Epithelial cell of prostate (primary cell): ENCODE measurements at regions not wholly inside any gene's neighbourhood (a gene's known extent, or its start where the extent isn't known, plus 50 kb on each side); places are given as distances from the start of the nearest gene placed in this dataset.

Source experiments
- DNase-seq: peaks from one replicate; pipeline ENCODE4 v3.0.0-alpha.2; 2011; ENCODE audit warnings: low read depth, low spot score
- H3K27ac ChIP-seq: fragments of 450-650 bp; 2 replicates; pipeline ENCODE4 v1.5.1; 2017; ENCODE audit warnings: mild to moderate bottlenecking

- no peak overlapping the region for H3K27ac ChIP-seq
- no peak for DNase-seq
Measured at GRCh38 chr3:139870000-139870675, 64.8 kb upstream of the CLSTN2 start.

GRCh38 chr3:139868773-139869172 is 66.2 kb upstream of the CLSTN2 start:
- no peak for DNase-seq

GRCh38 chr3:139848660-139849059 is 86.3 kb upstream of the CLSTN2 start:
- no peak overlapping the region for H3K27ac ChIP-seq
- DNase-seq: no peak

More at GRCh38 chr3:139868773-139869172, 66.2 kb upstream of the CLSTN2 start:
- H3K27ac ChIP-seq: no peak overlapping the region

- DNase-seq: no peak
- no peak overlapping the region for H3K27ac ChIP-seq
Measured at GRCh38 chr3:139846729-139847128, 88.3 kb upstream of the CLSTN2 start.

DNA sequence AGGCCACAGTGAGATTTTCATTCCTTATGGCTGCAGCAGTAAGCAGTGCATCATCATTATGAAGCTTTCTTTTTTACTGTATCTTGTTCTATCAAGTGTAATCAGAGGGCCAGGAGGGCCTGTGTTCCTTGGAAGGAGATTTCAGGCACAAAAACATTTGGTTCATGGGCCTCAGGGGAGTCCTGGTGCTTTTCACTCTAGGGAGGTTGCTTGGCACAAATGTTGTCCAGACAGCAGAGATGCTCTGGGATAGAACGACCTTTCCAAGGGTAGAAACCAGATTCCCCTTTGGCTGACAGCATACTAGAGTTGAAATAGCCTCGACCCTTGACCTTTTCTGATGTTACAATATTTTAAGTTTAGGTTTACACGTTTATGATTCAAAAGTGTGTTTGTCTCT is 95.3 kb upstream of the CLSTN2 start:
- no peak overlapping the region for H3K27ac ChIP-seq
- no peak for DNase-seq

DNA sequence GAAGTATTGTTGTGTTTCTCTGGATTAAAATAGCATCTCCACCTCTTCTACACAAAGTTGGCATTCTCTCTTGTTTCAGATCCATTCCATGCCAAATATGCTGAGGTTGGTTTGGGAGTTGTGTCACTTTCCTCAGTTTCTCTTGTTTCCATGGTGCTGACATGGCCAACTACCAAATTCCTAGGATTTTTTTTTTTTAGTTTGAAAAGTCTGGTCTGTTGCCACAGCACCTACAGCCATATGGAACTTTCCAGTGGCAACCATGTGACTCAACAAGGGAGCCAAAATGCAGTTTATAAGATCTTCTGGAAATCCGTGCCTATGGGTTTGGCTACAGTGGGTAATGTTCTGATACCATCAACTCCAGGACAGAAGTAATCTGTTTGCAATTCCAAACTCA is 96.0 kb upstream of the CLSTN2 start:
- DNase-seq: no peak

GRCh38 chr3:139838269-139838957 is 96.6 kb upstream of the CLSTN2 start:
- DNase-seq: no peak
- H3K27ac ChIP-seq: no peak overlapping the region

More for the DNA sequence above, 96.0 kb upstream of the CLSTN2 start:
- no peak overlapping the region for H3K27ac ChIP-seq

- no peak for DNase-seq
- H3K27ac ChIP-seq: no peak overlapping the region
Measured at GRCh38 chr3:139836698-139837464, 98.1 kb upstream of the CLSTN2 start.

- DNase-seq: no peak
Measured at GRCh38 chr3:139835830-139836683, 98.9 kb upstream of the CLSTN2 start.

DNA sequence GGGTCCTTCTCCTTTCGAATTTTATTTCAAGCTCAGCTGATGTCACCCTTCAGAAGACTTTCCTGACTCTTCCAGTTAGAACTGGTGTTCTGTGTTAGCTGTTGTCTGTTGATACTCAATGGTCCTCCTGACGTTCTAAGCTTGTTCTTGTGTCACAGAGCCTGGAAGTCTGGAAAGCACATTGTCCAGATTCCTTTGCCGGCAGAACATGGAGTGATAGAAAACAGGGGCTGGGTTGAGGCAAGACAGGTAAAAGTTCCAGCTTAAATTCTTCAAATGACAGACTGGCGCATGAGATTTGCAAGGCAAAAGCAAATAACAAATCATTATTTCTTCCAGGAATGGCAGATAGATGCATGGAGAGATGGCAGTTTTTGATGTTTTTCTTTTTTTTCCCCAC is 102.0 kb upstream of the CLSTN2 start:
- H3K27ac ChIP-seq: no peak overlapping the region
- no peak for DNase-seq

More at GRCh38 chr3:139835830-139836683, 98.9 kb upstream of the CLSTN2 start:
- H3K27ac ChIP-seq: no peak overlapping the region

DNA sequence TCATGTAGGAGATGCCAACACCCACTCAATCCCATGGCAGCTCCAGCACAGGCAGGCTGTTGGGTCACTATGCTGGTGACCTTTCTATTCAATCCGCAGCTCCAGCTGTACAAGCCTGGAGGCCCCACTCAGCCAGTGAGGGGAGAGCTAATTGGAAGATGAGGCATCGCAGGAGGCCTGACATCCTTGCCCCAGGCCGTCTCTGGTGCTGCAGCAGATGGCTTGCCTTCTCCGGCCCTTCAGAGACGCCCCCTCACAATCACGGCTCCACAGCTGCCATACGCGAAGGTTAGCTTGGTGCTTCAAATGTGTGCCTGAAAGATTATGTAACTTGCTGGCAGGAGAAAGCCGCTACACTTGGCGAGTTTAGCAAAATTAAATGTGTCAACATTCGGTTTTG is 104.2 kb upstream of the CLSTN2 start:
- no peak for DNase-seq
- no peak overlapping the region for H3K27ac ChIP-seq

DNA sequence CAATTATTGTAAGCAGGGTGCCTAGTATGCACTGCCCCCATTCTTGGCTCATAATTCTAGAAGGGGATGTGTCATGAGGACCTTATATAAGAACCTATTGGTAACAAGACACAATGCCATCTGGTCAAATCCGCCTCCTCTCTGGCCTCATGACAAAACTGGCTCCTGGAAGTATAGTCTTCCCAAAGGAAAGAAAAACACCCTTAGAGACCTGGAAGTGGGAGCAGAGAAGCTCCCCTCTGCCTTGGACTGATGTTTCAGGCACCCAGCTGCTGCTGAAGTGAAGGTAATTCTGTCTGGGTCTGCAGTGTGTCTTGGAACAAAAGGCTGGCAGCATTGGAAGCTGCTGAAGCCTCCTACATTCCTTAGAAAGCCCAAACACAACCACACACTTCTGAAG is 107.2 kb upstream of the CLSTN2 start:
- no peak for DNase-seq
- no peak overlapping the region for H3K27ac ChIP-seq

- DNase-seq: no peak
Measured at GRCh38 chr3:139824864-139825263, 110.1 kb upstream of the CLSTN2 start.

DNA sequence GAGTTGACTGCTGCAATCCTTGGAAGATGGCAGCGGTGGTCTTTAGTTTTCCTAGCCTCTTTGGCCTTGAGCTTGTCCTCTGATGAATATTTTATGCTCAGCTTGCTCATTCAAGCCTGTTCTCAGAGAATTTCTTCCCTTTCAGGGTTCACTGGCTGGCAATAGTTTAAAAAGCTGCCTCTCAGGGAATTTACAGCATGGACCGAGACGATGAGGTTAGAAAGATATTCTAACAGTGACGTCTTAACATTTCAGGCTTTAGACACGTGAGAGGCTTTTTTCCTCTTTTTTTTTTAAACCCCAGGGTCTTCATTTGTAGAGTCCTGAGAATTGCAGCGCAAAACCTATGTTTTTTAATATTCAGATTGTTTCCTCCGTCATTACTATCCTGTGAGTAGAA is 120.3 kb upstream of the CLSTN2 start:
- H3K27ac ChIP-seq: no peak overlapping the region
- DNase-seq: no peak

More at GRCh38 chr3:139824864-139825263, 110.1 kb upstream of the CLSTN2 start:
- H3K27ac ChIP-seq: no peak overlapping the region

DNA sequence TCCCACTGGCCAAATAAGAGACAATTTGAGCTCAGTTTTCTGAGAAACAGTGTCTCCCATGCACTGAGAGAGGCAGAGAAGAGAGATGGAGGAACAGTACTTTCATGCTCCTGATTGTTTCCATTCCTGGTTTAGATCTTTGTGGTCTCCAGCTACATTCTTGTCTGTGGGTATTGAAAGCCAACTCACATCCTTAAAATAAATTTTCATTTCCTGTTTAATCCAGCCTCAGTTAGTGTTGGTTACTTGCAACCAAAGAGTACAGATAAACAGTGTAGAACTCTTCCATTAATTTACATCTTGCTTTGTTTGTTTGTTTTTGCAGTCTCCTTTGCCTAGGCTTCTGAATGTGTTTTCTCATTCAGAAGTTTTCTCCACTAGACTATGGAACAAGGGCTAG is 123.7 kb upstream of the CLSTN2 start:
- no peak overlapping the region for H3K27ac ChIP-seq
- DNase-seq: no peak

DNA sequence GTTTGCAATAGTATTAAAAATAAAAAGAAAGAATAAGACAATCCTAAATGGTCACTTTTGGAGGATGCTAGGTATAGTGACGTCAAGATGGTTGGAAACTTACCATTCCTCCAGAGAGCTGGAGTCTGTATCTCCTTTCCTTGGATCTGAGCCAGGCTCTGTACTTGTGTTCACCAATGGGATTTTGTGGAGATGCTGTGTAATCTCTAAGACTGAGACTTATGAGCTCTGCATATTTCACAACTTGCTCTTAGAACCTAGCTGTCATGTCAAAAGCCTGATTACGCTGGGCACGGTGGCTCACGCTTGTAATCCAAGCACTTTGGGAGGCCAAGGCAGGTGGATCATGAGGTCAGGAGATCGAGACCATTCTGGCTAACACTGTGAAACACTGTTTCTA is 126.8 kb upstream of the CLSTN2 start:
- no peak for DNase-seq
- no peak overlapping the region for H3K27ac ChIP-seq

GRCh38 chr3:139803294-139803693 is 125.5 kb upstream of the NMNAT3 start:
- H3K27ac ChIP-seq: no peak overlapping the region
- no peak for DNase-seq

DNA sequence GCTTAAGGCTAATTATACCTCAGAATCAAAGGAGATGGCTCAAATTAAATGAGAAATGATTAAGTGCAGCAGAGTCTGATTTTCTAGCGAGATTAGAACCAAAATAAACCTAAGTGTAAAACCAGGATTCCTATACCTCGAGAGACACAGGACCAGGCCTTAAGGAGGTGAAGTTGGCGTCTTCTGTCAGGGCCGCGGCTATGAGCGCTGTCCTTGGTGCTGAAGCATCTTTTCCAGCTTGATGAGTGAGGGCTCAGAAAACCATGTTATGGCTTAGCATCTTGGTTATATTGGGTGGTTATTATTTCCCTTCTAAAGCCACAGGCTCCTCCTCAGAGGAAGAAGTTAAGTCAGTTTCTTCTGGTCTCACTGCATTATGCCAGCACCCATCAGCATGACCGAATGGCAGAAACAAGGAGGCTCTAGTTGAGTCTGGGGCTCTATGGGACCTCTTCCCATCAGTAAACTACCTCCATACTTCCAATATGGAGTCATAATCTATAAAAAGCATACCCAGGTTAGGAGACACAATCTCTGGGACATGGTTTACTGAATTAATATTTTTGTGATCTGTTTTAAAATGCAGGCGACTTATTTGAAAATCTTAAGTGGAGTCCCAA is 120.1 kb upstream of the NMNAT3 start:
- DNase-seq: no peak
- H3K27ac ChIP-seq: no peak overlapping the region

GRCh38 chr3:139794469-139795265 is 116.9 kb upstream of the NMNAT3 start:
- H3K27ac ChIP-seq: no peak overlapping the region
- DNase-seq: no peak
